SJCRH30 (cell line): ENCODE measurements at regions not wholly inside any gene's neighbourhood (a gene's known extent, or its start where the extent isn't known, plus 50 kb on each side); places are given as distances from the start of the nearest gene placed in this dataset.

ENCODE experiments used
- DNase-seq, 2 experiments: peaks; one replicate each; pipeline ENCODE4 v3.0.0-alpha.2; 2015 to 2020
- H3K27ac ChIP-seq: fragments of 250-450 bp; sonication (Bioruptor Pico); 2 replicates; pipeline ENCODE4 v1.5.1; 2020; ENCODE audit warnings: mild to moderate bottlenecking, moderate library complexity
- H3K27me3 ChIP-seq: fragments of 250-450 bp; sonication (Bioruptor Pico); 2 replicates; pipeline ENCODE4 v1.5.1; 2020; ENCODE audit warnings: mild to moderate bottlenecking, moderate library complexity
- H3K36me3 ChIP-seq: fragments of 250-450 bp; sonication (Bioruptor Pico); 2 replicates; pipeline ENCODE4 v1.5.1; 2020; ENCODE audit warnings: mild to moderate bottlenecking, moderate library complexity
- H3K4me1 ChIP-seq: fragments of 250-450 bp; sonication (Bioruptor Pico); 2 replicates; pipeline ENCODE4 v1.5.1; 2020; ENCODE audit warnings: mild to moderate bottlenecking, moderate library complexity
- H3K4me3 ChIP-seq: fragments of 250-450 bp; sonication (Bioruptor Pico); 2 replicates; pipeline ENCODE4 v1.5.1; 2020; ENCODE audit warnings: mild to moderate bottlenecking, moderate library complexity
- H3K9me3 ChIP-seq: fragments of 250-450 bp; sonication (Bioruptor Pico); replicated peaks from 2 replicates; pipeline ENCODE4 v1.5.1; 2020; ENCODE audit warnings: mild to moderate bottlenecking, moderate library complexity

- Histone ChIP-seq H3K9me3 (no peaks in the 10 kb centered on the region), H3K4me3 (no peak overlapping the region), H3K27ac (no peak overlapping the region), H3K36me3 (no peaks in the 10 kb centered on the region), H3K27me3 (no peaks in the 10 kb centered on the region), H3K4me1 (no peaks in the 10 kb centered on the region; the same call in 1 of the 2 replicates)
- no peak for DNase-seq
These were observed 311.8 kb upstream of the ARRDC4 start for GRCh38 chr15:97648728-97649127.

GRCh38 chr15:97652041-97652440, 308.5 kb upstream of the ARRDC4 start:
- Histone ChIP-seq H3K4me3 (no peak overlapping the region), H3K9me3 (no peaks in the 10 kb centered on the region), H3K36me3 (no peaks in the 10 kb centered on the region), H3K4me1 (no peaks in the 10 kb centered on the region), H3K27me3 (no peaks in the 10 kb centered on the region), H3K27ac (no peak overlapping the region)
- DNase-seq, result no peak

GRCh38 chr15:97652700-97653167, 307.8 kb upstream of the ARRDC4 start:
- H3K9me3 ChIP-seq, result no peaks in the 10 kb centered on the region
- H3K27ac ChIP-seq, result no peak overlapping the region
- no peaks in the 10 kb centered on the region for H3K27me3 ChIP-seq
- no peaks in the 10 kb centered on the region for H3K4me1 ChIP-seq
- 0 out of 2 replicates have a peak overlapping the region, but pooled peaks have one; percentile 7 for H3K4me3 ChIP-seq
- H3K36me3 ChIP-seq, result no peaks in the 10 kb centered on the region
- DNase-seq, result peak; percentile 11 to 48

GRCh38 chr15:97653896-97654295, 306.6 kb upstream of the ARRDC4 start:
- H3K36me3 ChIP-seq, result no peaks in the 10 kb centered on the region
- H3K4me1 ChIP-seq, result no peaks in the 10 kb centered on the region
- H3K27me3 ChIP-seq, result no peaks in the 10 kb centered on the region
- no peak overlapping the region for H3K4me3 ChIP-seq
- no peak for DNase-seq
- no peak overlapping the region for H3K27ac ChIP-seq
- H3K9me3 ChIP-seq, result no peaks in the 10 kb centered on the region

- no peak overlapping the region for H3K27ac ChIP-seq
- no peaks in the 10 kb centered on the region for H3K36me3 ChIP-seq
- DNase-seq, result peak in 1 of 2 experiments; percentile 7
- H3K27me3 ChIP-seq, result no peaks in the 10 kb centered on the region
- H3K4me1 ChIP-seq, result no peaks in the 10 kb centered on the region
- H3K9me3 ChIP-seq, result no peaks in the 10 kb centered on the region
- no peak overlapping the region for H3K4me3 ChIP-seq
These were observed 305.9 kb upstream of the ARRDC4 start for GRCh38 chr15:97654481-97655076.

GRCh38 chr15:97661796-97662195, 298.7 kb upstream of the ARRDC4 start:
- no peak for DNase-seq
- Histone ChIP-seq H3K27me3 (no peaks in the 10 kb centered on the region), H3K27ac (no peak overlapping the region), H3K4me3 (no peak overlapping the region), H3K9me3 (no peaks in the 10 kb centered on the region), H3K36me3 (no peaks in the 10 kb centered on the region), H3K4me1 (no peaks in the 10 kb centered on the region)

GRCh38 chr15:97672586-97672985, 287.9 kb upstream of the ARRDC4 start:
- Histone ChIP-seq H3K27ac (no peak overlapping the region), H3K27me3 (no peaks in the 10 kb centered on the region), H3K4me1 (no peaks in the 10 kb centered on the region), H3K36me3 (no peaks in the 10 kb centered on the region), H3K9me3 (no peaks in the 10 kb centered on the region), H3K4me3 (no peak overlapping the region)
- DNase-seq, result no peak

GRCh38 chr15:97678656-97679055, 281.8 kb upstream of the ARRDC4 start:
- no peak for DNase-seq
- no peaks in the 10 kb centered on the region for H3K36me3 ChIP-seq
- no peaks in the 10 kb centered on the region for H3K9me3 ChIP-seq
- no peak overlapping the region for H3K27ac ChIP-seq
- no peaks in the 10 kb centered on the region for H3K27me3 ChIP-seq
- no peaks in the 10 kb centered on the region for H3K4me1 ChIP-seq
- H3K4me3 ChIP-seq, result no peak overlapping the region

GRCh38 chr15:97679106-97679688, 281.3 kb upstream of the ARRDC4 start:
- no peak for DNase-seq
- H3K27ac ChIP-seq, result no peak overlapping the region
- no peak overlapping the region for H3K4me3 ChIP-seq
- H3K4me1 ChIP-seq, result no peaks in the 10 kb centered on the region
- H3K27me3 ChIP-seq, result no peaks in the 10 kb centered on the region
- H3K9me3 ChIP-seq, result no peaks in the 10 kb centered on the region
- no peaks in the 10 kb centered on the region for H3K36me3 ChIP-seq

GRCh38 chr15:97680606-97681220, 279.8 kb upstream of the ARRDC4 start:
- Histone ChIP-seq H3K27ac (no peak overlapping the region), H3K4me1 (no peaks in the 10 kb centered on the region), H3K4me3 (no peak overlapping the region), H3K27me3 (no peaks in the 10 kb centered on the region), H3K9me3 (no peaks in the 10 kb centered on the region), H3K36me3 (no peaks in the 10 kb centered on the region)
- no peak for DNase-seq

- H3K4me1 ChIP-seq, result no peaks in the 10 kb centered on the region
- no peaks in the 10 kb centered on the region for H3K9me3 ChIP-seq
- H3K4me3 ChIP-seq, result no peak overlapping the region
- no peak overlapping the region for H3K27ac ChIP-seq
- H3K36me3 ChIP-seq, result no peaks in the 10 kb centered on the region
- H3K27me3 ChIP-seq, result no peaks in the 10 kb centered on the region
- DNase-seq, result no peak
These were observed 276.7 kb upstream of the ARRDC4 start for GRCh38 chr15:97683831-97684230.

- Histone ChIP-seq H3K27ac (no peak overlapping the region), H3K27me3 (no peaks in the 10 kb centered on the region), H3K4me1 (no peaks in the 10 kb centered on the region), H3K36me3 (no peaks in the 10 kb centered on the region), H3K9me3 (no peaks in the 10 kb centered on the region), H3K4me3 (no peak overlapping the region)
- peak in 1 of 2 experiments; percentile 21 for DNase-seq
These were observed 276.3 kb upstream of the ARRDC4 start for GRCh38 chr15:97684249-97684648.

- Histone ChIP-seq H3K27me3 (no peaks in the 10 kb centered on the region), H3K4me1 (no peaks in the 10 kb centered on the region), H3K4me3 (no peak overlapping the region), H3K27ac (no peak overlapping the region), H3K9me3 (no peaks in the 10 kb centered on the region), H3K36me3 (no peaks in the 10 kb centered on the region)
- no peak for DNase-seq
These were observed 274.2 kb upstream of the ARRDC4 start for GRCh38 chr15:97686324-97686723.

- Histone ChIP-seq H3K9me3 (no peaks in the 10 kb centered on the region), H3K27ac (no peak overlapping the region), H3K4me1 (no peaks in the 10 kb centered on the region), H3K27me3 (no peaks in the 10 kb centered on the region), H3K4me3 (no peak overlapping the region), H3K36me3 (no peaks in the 10 kb centered on the region)
- no peak for DNase-seq
These were observed 272.8 kb upstream of the ARRDC4 start for GRCh38 chr15:97687654-97688053.

GRCh38 chr15:97688177-97688576, 272.3 kb upstream of the ARRDC4 start:
- Histone ChIP-seq H3K36me3 (no peaks in the 10 kb centered on the region), H3K4me1 (no peaks in the 10 kb centered on the region), H3K27ac (no peak overlapping the region), H3K9me3 (no peaks in the 10 kb centered on the region), H3K4me3 (no peak overlapping the region), H3K27me3 (no peaks in the 10 kb centered on the region)
- DNase-seq, result no peak

- no peak for DNase-seq
- Histone ChIP-seq H3K4me1 (no peaks in the 10 kb centered on the region), H3K27me3 (no peaks in the 10 kb centered on the region), H3K27ac (no peak overlapping the region), H3K9me3 (no peaks in the 10 kb centered on the region), H3K4me3 (no peak overlapping the region), H3K36me3 (no peaks in the 10 kb centered on the region)
These were observed 271.6 kb upstream of the ARRDC4 start for GRCh38 chr15:97688886-97689285.
